Adipocyte (in vitro differentiated cells): ENCODE measurements at regions not wholly inside any gene's neighbourhood (a gene's known extent, or its start where the extent isn't known, plus 50 kb on each side); places are given as distances from the start of the nearest gene placed in this dataset.
"Not testable (repeated sequence)": the region's sequence is repeated elsewhere in the genome, so short reads cannot be mapped to it uniquely, and the experiment has no call there.

Experiments
- DNase-seq: peaks from one replicate; pipeline ENCODE4 v3.0.0-alpha.2; 2015; ENCODE audit warnings: low read depth
- H3K27me3 ChIP-seq: replicated peaks from 2 replicates; pipeline ENCODE4 v1.7.0; 2013; ENCODE audit warnings: mild to moderate bottlenecking, low read length, moderate library complexity; ENCODE audit not compliant: control insufficient read depth, insufficient read depth
- H3K36me3 ChIP-seq: 2 replicates; pipeline ENCODE4 v1.7.0; 2013; ENCODE audit warnings: low read length, mild to moderate bottlenecking, moderate library complexity; ENCODE audit not compliant: control insufficient read depth, insufficient read depth, severe bottlenecking
- H3K4me1 ChIP-seq: 2 replicates; pipeline ENCODE4 v1.7.0; 2013; ENCODE audit warnings: mild to moderate bottlenecking, low read length, moderate library complexity; ENCODE audit not compliant: control insufficient read depth, insufficient read depth
- H3K4me3 ChIP-seq: 2 replicates; pipeline ENCODE4 v1.7.0; 2013; ENCODE audit warnings: mild to moderate bottlenecking, low read length, moderate library complexity
- H3K9ac ChIP-seq: 2 replicates; pipeline ENCODE4 v1.7.0; 2013; ENCODE audit warnings: mild to moderate bottlenecking, low read length, moderate library complexity
- H3K9me3 ChIP-seq: 2 replicates; pipeline ENCODE4 v1.7.0; 2013; ENCODE audit warnings: mild to moderate bottlenecking, low read length, moderate library complexity; ENCODE audit not compliant: control insufficient read depth

GRCh38 chr13:61600360-61601033, 184.8 kb upstream of the PCDH20 start:
- Histone ChIP-seq H3K9ac (no peak overlapping the region), H3K4me3 (no peak overlapping the region), H3K27me3 (no peaks in the 10 kb centered on the region), H3K4me1 (no peaks in the 10 kb centered on the region), H3K9me3 (no peaks in the 10 kb centered on the region), H3K36me3 (no peaks in the 10 kb centered on the region)
- no peak for DNase-seq

- no peak overlapping the region for H3K4me3 ChIP-seq
- H3K36me3 ChIP-seq, result no peaks in the 10 kb centered on the region
- H3K4me1 ChIP-seq, result no peaks in the 10 kb centered on the region
- no peak for DNase-seq
- no peaks in the 10 kb centered on the region for H3K9me3 ChIP-seq
- no peak overlapping the region for H3K9ac ChIP-seq
- no peaks in the 10 kb centered on the region for H3K27me3 ChIP-seq
These were observed 176.8 kb upstream of the PCDH20 start for GRCh38 chr13:61592489-61592888.

- no peak for DNase-seq
- H3K36me3 ChIP-seq, result no peaks in the 10 kb centered on the region
These were observed 160.3 kb upstream of the PCDH20 start for GRCh38 chr13:61575973-61576372.

GRCh38 chr13:61563645-61564044, 148.0 kb upstream of the PCDH20 start:
- Histone ChIP-seq H3K27me3 (no peaks in the 10 kb centered on the region), H3K36me3 (no peaks in the 10 kb centered on the region), H3K9me3 (no peaks in the 10 kb centered on the region), H3K4me3 (no peak overlapping the region), H3K4me1 (no peaks in the 10 kb centered on the region), H3K9ac (no peak overlapping the region)
- DNase-seq, result no peak

More at GRCh38 chr13:61575973-61576372, 160.3 kb upstream of the PCDH20 start:
- no peaks in the 10 kb centered on the region for H3K27me3 ChIP-seq
- H3K4me3 ChIP-seq, result no peak overlapping the region
- H3K9me3 ChIP-seq, result no peaks in the 10 kb centered on the region
- no peaks in the 10 kb centered on the region for H3K4me1 ChIP-seq
- H3K9ac ChIP-seq, result no peak overlapping the region

GRCh38 chr13:61546911-61547310, 131.3 kb upstream of the PCDH20 start:
- no peaks in the 10 kb centered on the region for H3K27me3 ChIP-seq
- DNase-seq, result no peak
- H3K36me3 ChIP-seq, result no peaks in the 10 kb centered on the region
- H3K4me1 ChIP-seq, result no peaks in the 10 kb centered on the region
- no peak overlapping the region for H3K9ac ChIP-seq
- no peaks in the 10 kb centered on the region for H3K9me3 ChIP-seq
- no peak overlapping the region for H3K4me3 ChIP-seq

- no peak for DNase-seq
- no peaks in the 10 kb centered on the region for H3K27me3 ChIP-seq
- H3K9me3 ChIP-seq, result no peaks in the 10 kb centered on the region
- H3K4me3 ChIP-seq, result no peak overlapping the region
- H3K36me3 ChIP-seq, result no peaks in the 10 kb centered on the region
- H3K9ac ChIP-seq, result no peak overlapping the region
- H3K4me1 ChIP-seq, result no peaks in the 10 kb centered on the region
These were observed 130.8 kb upstream of the PCDH20 start for GRCh38 chr13:61546413-61546812.

GRCh38 chr13:61536433-61536832, 120.8 kb upstream of the PCDH20 start:
- H3K36me3 ChIP-seq, result no peaks in the 10 kb centered on the region
- no peaks in the 10 kb centered on the region for H3K27me3 ChIP-seq
- no peak overlapping the region for H3K4me3 ChIP-seq
- H3K4me1 ChIP-seq, result no peaks in the 10 kb centered on the region
- H3K9me3 ChIP-seq, result no peaks in the 10 kb centered on the region
- DNase-seq, result no peak
- H3K9ac ChIP-seq, result no peak overlapping the region

- no peak for DNase-seq
- Histone ChIP-seq H3K9ac (no peak overlapping the region), H3K27me3 (no peaks in the 10 kb centered on the region), H3K4me3 (no peak overlapping the region), H3K4me1 (no peaks in the 10 kb centered on the region), H3K36me3 (no peaks in the 10 kb centered on the region), H3K9me3 (no peaks in the 10 kb centered on the region)
These were observed 115.9 kb upstream of the PCDH20 start for GRCh38 chr13:61531383-61532065.

- H3K9ac ChIP-seq, DNase-seq, H3K4me3 ChIP-seq, H3K36me3 ChIP-seq, H3K27me3 ChIP-seq, H3K9me3 ChIP-seq, H3K4me1 ChIP-seq: not testable (repeated sequence)
These were observed 103.6 kb upstream of the PCDH20 start for GRCh38 chr13:61519214-61519613.

- Histone ChIP-seq H3K9ac (no peak overlapping the region), H3K4me1 (no peaks in the 10 kb centered on the region), H3K36me3 (no peaks in the 10 kb centered on the region), H3K9me3 (peaks cover 12% of the 10 kb centered on the region), H3K27me3 (no peaks in the 10 kb centered on the region), H3K4me3 (no peak overlapping the region)
- no peak for DNase-seq
These were observed 93.3 kb upstream of the PCDH20 start for GRCh38 chr13:61508936-61509335.

GRCh38 chr13:61500176-61500575, 84.5 kb upstream of the PCDH20 start:
- Histone ChIP-seq H3K4me3 (no peak overlapping the region), H3K9ac (no peak overlapping the region), H3K36me3 (no peaks in the 10 kb centered on the region), H3K9me3 (no peaks in the 10 kb centered on the region), H3K4me1 (no peaks in the 10 kb centered on the region), H3K27me3 (no peaks in the 10 kb centered on the region)
- no peak for DNase-seq

GRCh38 chr13:61495648-61496047, 80.0 kb upstream of the PCDH20 start:
- DNase-seq, result no peak
- Histone ChIP-seq H3K27me3 (no peaks in the 10 kb centered on the region), H3K9ac (no peak overlapping the region), H3K4me3 (no peak overlapping the region), H3K9me3 (no peaks in the 10 kb centered on the region), H3K36me3 (no peaks in the 10 kb centered on the region), H3K4me1 (no peaks in the 10 kb centered on the region)
